HG03025 (cell line): ENCODE measurements at regions not wholly inside any gene's neighbourhood (a gene's known extent, or its start where the extent isn't known, plus 50 kb on each side); places are given as distances from the start of the nearest gene placed in this dataset.

ENCODE experiments used
- ATAC-seq: cut with Tn5 transposase; IDR thresholded peaks from one replicate; pipeline ENCODE4 v1.9.1; 2021; ENCODE audit warnings: mild to moderate bottlenecking, moderate library complexity; ENCODE audit not compliant: unreplicated experiment, low FRiP score

DNA sequence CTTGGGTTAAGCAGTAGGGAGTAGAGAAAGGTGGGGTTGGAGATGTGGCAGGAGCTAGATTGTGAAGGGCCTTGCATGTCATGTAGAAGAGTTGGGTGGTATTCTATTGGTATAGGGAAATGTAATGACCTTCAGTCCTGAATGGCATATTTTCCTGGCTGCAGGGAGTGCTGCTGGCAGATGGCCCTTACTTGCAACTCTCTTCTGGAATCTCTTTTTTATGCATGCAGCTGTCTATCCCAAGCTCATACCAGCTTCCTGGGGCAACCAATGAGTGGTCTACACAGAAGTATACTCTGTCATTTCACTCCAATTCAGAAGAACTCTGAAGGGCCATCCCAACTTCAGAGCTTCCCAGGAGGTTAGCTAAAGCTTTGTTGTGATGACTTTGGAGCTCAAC lies 144.7 kb upstream of the ANKRD28 start:
- ATAC-seq, result no peak

GRCh38 chr3:15942936-15943335 lies 145.2 kb upstream of the ANKRD28 start:
- no peak for ATAC-seq

- no peak for ATAC-seq
Observed at GRCh38 chr3:15948388-15948787, 150.6 kb upstream of the ANKRD28 start.

- no peak for ATAC-seq
Observed at GRCh38 chr3:15952543-15953175, 154.9 kb upstream of the ANKRD28 start.

DNA sequence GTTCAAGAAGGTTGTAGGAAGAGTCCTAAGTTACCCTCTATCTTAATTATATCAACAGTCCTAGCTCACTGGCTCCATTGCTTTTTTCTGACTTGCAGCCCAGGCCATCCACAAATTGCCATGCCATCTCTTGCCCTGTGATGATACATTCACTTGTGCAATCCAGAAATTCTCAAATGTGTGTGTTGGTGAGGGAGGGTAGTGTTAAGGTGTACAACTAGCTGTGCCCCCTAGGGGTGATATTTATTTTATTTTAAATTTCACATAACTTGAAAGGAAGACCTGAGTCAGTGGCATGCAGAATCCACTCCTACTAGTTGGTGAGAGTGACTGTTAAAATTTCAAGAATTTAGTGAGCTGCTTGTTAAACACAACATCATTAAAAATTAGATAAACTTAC lies 156.1 kb upstream of the ANKRD28 start:
- ATAC-seq, result no peak

DNA sequence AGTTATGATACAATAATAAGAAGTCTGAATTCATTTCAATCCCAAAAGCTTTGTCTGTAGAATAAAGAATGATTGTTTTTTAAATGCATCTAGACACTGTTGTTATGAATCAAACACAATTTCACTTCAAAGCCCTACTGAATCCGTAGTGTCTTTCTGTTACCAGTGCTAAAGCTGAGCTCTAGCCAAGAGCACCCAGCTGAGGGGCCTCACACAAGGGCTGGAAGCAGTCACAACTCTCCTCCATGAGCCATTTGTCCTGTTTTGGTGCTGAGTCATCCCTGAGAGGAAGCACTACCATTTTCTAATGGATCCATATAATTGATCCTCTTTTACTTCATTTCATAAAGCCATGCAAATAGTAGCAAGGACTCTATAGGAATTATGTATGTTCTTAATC lies 158.2 kb upstream of the ANKRD28 start:
- ATAC-seq, result no peak

DNA sequence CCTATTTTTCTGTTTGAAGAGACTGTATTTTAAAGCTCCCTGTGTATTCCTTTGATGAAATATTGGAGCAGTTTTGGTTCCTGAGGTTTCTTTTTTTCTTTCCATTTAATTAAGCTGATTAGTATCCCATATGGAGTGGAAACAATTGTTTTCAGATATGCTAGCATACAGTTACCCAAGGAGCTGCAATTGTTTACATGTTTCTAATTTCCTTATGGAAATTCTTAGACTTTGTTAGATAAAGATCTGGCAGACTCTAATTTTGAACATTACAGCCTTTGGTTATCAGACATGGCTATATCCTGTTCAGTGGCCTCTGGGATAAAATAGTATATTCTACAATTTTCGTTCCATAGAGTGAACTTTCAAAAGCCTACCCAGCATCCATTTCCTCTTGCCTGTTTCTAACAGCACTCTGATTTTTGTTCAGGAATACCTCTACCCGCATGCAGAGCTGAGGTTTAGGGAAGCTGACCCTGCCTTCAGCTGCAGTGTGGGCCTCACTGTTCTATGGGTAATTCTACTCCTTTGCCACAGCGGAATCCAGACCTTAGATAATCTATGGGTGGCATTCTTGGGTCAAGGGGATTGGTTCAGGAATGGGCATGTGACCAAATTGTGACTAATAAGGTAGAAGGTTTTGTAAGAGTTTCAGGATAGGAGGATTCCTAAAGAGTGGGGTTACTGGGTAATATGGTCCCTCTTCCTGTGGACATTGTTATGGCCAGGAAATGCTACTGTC lies 161.1 kb upstream of the ANKRD28 start:
- ATAC-seq, result no peak

GRCh38 chr3:15959434-15959811 lies 161.6 kb upstream of the ANKRD28 start:
- no peak for ATAC-seq

DNA sequence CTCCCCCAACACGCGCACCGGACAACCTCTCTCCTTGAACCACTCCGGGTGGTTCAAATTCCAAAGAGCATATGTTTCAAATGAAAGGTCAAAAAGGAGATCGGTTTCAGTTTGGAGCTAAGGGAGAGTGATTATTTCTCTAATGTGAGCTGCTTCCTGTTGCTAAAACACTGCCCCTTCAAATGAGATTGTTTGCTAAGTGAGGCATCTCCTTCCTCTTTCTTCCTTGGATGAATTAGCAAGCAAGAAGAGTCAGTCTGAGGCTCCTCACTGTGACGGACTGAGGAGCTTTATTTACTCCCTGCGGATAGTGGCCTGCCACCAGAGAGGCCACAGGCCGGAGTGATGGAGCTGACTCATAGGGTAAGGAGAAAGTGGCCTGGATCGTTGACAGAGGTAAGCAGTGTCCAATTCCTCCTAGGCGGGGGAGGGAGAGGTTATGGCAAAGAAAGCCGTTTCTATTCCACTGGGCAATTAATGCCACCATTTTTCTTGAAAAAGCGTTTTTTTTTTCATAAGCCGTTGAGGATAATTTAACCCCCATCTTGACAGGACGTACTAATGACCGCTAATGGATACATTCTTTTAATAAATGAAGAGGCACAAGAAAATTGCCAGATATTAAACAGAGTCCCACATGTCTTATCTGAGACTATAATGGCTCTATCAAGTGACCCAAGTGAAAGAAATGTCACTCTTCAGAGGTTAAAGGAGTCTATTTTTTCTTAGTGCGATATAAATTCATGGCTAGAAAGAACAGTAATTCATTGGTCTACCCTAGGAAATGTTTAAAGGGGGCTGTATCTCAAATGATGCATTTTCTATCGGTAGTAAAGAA lies 167.0 kb upstream of the ANKRD28 start:
- ATAC-seq, result no peak

GRCh38 chr3:15967577-15967976 lies 169.8 kb upstream of the ANKRD28 start:
- no peak for ATAC-seq

DNA sequence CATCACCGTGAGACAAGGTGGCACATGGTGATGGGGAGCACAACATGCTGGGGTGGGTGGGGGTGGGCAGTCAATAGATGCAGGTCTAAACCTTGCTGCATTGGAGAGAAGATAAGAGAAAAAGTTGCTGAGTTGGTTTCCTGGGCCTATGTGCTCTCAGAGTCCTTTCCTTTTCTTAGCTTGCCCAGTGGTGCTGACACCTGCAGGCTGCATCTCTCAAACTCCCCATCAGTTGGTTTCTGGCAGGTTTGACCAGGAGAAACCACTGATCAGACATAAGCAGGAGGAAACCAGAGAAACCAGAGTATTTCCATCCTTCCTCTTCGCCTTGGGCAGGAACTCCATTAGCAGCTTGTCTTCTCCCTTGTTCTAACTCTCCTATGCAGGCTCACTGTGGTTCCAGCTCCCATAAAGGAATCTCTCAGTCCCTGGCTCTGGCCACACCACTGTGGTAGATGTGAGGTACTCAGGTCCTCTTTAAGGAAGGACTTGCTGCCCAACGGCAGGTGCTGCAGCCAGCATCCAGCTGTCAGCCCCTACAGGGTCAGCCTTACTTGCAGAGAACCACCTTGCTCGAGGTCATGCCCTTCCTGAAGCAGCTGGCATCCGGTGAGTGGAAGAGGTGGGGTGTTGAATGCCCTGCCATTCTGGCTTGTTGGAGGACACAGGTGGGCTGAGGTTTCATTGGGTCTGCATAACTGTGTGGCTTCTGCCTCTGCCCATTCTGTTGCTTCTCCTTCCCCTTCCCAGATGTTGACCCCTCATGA lies 172.3 kb upstream of the ANKRD28 start:
- ATAC-seq, result no peak

DNA sequence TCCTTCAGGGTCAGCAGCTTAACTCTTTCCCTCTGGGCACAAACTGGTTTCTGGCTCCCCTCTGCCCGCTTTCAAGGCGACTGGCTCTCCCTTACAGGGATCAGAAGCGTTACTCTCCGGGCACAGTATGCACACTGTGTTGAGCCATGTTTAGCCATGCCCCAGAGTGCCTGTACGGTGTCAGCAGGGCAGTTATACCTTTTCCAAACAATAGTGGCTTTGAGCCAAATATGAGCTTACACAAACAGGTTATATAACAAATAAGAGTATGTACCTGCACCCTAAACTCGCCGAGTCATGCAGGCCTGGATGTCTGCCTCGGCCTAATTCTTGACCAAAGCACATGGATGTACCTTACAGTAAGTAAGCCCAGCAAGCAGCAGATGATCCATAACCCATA lies 175.6 kb upstream of the ANKRD28 start:
- ATAC-seq, result no peak

DNA sequence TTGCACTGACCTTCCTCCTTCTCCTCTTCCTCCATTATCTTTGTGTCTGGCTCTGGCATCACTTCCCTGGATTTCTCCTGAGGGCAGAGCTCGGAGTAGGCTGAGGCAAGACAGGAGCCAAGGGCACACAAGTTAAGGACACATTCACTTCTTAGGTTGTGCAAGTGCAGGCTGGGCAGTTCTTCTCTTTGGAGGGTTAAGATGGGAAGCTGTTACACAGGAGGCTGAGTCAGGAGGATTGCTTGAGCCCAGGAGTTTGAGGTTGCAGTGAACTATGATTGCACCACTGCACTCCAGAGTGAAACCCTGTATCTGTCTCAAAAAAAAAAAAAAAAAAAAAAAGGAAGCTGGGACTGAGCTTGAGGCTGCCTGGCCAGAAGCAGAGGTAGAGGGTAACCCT lies 176.2 kb upstream of the ANKRD28 start:
- ATAC-seq, result no peak

GRCh38 chr3:15974647-15975046 lies 176.9 kb upstream of the ANKRD28 start:
- no peak for ATAC-seq

DNA sequence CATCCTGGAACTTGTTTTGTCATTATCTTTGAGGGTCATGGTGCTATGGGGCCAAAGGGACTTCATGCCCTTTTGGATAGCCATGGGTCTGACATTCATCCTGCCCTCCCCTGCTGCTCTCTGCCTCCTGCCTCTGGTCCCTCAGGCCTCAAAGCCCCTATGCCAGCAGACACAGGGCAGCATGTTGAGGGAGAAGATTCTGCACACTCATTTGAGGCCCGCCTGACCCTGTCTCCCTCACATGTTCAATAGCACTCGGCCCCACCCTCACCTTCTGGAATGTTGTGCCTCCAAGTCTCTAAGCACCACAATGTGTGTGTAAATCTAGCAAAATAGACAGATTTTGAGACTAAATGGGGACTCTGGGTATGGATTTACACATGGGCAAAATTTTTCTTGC lies 178.7 kb upstream of the ANKRD28 start:
- ATAC-seq, result no peak

- ATAC-seq, result no peak
Observed at GRCh38 chr3:15977090-15977489, 179.3 kb upstream of the ANKRD28 start.

DNA sequence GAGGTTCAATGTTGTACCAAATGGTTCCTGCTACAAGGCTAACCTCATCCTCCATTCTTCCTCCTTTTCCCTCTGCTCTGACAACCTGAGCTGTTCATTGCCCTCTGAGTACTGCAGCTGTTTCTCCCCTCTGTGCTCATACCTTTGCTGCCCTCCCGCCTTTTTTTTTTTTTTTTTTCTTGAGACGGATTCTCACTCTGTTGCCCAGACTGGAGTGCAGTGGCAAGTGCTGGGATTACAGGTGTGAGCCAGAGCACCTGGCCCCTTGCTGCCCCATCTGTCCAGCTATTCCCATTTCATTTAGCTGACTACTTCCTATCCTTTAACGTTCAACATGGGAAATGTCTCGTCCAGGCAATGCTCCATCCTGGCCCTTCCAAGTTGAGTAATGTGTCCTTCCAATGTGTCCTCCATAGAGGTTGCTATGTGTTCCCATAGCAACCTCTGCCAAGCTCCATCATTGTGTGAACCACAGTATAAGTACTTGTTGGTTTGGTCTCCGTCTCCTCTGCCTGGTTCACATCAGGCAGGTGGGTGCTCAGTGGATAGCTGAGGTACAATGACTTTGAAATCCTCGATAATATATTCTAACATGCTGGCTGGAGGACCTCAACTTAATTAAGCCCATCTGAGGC lies 179.9 kb upstream of the ANKRD28 start:
- ATAC-seq, result no peak

DNA sequence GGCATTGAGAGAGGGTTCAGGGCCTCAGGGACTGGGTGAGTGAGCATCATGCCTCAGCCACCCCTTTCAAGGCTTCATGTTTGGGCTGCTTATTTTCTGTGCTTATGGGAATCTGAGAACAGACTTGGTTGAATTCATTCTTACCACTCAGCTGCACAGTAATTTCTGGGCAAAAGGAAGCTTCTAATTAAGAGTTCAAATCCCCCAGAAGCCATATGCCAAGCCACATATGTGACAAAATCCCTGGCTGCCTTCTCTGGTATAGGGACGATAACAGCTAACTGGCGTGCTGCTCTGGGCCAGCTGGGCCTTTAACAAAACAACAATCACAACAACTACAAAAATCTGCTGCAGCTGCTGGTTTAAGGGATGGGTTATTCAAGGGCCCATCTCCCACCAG lies 181.0 kb upstream of the ANKRD28 start:
- ATAC-seq, result no peak

DNA sequence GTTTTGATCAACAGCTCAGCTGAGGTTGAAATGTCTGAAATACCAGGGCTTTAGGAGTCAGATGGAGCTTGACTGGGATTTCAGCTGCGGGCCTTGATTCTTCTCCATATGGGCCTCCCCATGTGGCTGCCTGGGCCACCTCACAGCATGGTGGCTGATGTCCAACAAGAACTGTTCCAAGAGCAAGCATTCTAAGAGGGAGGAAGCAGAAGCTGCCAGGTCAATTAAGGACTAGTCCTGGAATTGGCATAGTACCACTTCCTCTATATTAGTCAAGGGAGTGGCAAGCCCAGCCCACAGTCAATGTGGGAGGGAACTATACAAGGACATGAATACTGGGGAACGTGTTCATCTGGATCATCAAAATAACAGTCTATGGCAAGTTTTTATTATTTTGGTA lies 181.7 kb upstream of the ANKRD28 start:
- ATAC-seq, result no peak

DNA sequence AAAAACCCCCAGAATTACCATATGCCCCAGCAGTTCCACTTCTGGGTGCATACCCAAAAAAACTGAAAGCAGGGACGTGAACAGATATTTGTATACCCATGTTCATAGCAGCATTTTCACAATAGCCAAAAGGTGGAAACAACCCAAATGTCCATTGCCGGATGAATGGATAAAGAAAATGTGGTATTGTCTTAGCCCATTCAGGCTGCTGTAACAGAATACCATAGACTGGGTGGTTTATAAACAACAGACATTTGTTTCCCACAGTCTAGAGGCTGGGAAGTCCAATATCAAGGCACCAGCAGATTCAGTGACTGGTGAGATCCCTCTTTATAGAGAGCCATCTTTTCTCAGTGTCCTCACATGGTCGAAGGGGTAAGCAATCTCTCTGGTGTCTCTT lies 182.1 kb upstream of the ANKRD28 start:
- no peak for ATAC-seq
